GDM1 (cell line): ENCODE measurements at regions not wholly inside any gene's neighbourhood (a gene's known extent, or its start where the extent isn't known, plus 50 kb on each side); places are given as distances from the start of the nearest gene placed in this dataset.

Experiments used
- DNase-seq: peaks from one replicate; lab custom pipeline; 2025; lab: John Stamatoyannopoulos, UW

DNA sequence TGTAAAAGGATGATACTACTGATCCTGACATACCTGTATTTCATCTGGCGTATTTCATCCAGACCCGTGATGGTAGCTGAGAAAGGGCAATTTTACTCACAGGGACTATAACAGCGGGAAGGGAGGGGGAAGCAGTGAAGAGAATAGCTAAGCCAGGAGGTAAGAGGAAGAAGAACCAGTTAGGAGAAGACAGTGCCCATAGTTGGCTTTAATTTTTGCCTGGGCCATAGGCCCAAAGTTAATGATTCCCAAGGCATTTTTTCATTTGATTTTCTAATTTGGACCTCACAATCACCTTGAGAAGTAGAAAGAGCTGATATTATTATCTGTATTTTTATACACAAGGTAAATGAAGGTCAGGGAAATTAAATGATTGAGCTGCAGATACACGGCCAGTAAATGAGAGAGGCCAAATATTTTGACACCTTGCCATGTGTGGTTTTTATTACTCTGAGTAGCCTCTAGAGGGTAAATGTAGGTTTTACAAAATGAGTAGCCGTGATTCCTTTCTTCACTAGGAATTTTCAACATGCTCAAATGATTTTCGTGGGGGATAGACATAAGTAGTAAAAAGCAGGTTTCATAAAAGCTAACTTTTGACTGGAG is 382.2 kb downstream of the FUT8 start:
- no peak for DNase-seq

DNA sequence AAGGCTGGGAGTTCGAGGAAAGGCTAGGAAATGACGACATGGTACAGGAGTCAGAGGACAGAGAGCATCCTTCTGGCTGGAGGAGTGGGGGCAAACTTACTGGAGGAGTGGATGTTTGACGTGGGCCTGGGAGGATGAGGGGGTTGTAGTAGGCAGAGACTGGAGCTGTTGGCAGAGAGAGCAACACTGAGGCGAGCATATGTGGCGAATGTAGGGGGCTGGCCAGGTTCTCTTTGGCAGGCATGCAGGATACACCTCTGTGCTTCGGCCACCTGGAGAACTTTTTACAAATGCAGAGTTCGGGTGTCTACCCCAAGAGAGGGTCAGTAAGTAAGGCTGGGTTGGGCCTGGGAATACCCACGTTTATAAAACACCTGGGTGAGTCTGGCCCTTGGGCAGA is 385.7 kb downstream of the FUT8 start:
- no peak for DNase-seq

DNA sequence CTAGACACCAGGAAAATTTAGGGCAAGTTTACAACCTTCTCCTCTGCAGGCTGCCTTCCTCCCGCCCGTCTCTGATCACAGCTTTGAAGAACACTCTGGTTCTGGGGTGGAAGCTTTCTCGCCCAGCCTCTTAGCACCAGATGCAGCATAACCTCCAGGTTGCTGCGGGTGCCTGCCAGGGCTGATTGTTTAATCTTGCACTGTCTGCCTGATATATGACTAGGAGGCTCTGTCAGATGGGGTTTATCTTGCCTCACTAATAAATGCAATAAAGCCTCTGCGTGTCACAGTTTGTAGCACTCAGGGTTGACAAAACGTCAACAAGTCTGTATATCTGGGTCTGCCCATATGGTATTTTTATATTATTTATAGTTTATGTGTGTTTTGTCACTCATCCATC is 388.2 kb downstream of the FUT8 start:
- DNase-seq = no peak

DNA sequence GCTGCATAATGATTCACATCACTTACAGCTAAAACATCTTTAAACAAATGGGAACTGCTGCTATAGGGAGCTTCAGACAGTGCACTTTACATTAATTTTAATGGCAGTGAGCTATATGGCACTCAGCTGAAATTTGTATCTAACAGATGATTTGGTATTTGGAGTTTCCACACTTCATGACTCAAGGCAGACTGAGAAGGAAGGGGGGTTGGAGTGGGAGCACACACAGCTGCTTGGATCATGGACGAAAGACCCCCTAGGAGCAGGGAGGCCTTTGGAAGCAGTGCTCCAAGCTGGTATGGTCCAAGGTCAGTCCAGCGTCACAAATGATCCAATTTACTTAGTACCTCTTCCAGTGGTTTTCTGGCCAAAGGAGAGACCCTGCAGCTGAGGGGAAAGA is 389.7 kb downstream of the FUT8 start:
- no peak for DNase-seq

DNA sequence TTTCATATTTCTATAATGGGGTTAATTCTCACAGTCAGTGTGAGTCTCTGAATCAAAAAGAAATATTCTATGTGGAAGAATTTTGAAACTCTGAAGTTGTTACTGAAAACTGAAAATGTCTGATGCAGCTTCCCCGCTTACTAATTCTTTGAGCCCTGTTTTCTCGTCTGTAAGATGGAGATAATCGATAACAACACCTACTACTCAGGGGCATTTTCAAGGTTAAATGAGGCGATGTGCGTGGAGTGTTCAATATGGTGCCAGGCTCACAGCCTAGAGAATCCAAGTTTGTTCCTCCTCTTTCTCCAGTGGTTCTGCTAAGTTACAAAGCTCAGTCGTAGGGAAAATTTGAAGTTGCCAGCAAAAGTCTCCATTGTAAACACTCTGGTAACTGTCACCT is 391.4 kb downstream of the FUT8 start:
- DNase-seq = no peak

DNA sequence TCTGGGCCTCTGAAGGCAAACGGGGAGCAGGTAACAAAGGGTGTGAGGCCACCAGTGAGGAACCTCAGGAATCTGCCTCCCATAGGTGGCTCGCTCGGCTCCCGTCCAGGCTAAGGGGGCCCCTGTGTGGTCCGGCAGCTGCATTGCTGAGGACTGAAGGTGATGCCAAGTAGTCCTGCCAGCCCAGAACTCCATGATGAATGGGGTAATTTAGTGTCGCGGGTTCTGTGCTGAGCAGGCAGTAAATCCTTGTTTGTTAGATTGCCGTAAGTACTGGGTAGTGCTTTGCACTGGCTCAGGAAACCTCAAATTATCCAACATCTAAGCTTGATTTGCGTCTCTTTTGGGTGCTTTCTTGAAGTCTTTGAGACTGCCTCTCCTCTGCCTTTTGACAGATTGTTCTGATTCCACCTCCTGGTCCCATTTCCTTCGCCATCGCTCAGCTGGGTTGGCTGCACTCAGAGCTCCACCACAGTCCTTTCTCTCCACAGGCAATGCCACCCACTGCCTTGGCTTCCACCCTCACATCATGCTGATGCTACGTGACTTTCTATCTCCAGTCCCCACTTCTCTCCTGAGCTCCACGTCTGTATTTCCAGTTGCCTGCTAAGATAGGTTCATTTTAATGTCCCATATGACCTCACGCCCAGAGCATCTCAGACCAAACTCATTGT is 392.0 kb downstream of the FUT8 start:
- DNase-seq = no peak

DNA sequence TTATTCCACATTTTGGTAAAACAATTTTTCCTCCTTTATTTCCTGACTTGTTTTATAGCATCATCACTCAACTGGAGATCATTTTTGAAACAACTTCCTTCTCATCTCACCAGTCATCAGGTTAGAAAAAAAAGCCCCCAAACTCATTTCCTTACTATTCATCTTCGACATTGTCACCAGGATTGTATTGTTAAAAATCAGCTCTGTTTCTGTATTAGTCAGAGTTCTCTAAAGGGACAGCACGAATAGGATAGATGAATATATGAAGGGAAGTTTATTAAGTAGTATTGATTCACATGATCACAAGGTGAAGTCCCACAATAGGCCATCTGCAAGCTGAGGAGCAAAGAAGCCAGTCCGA is 392.6 kb downstream of the FUT8 start:
- no peak for DNase-seq

DNA sequence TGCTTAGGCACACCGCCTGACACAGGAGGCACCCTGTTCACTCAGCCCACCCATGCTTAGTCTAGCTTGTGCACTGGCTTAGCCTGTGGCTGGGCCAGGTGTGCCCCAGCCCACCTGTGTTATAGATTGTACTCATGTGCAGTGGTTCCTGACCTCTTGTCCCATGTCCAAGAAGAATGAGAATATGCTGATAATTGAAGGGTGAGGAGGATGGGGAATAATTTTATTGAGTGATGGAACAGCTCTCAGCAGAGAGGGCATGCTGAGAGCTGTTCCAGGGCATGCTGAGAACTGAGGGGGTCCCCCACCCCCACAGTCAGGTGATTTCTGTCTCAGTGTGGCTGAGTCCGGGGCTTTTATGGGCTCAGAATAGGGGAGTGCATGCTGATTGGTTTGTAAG is 395.9 kb downstream of the FUT8 start:
- DNase-seq = no peak

DNA sequence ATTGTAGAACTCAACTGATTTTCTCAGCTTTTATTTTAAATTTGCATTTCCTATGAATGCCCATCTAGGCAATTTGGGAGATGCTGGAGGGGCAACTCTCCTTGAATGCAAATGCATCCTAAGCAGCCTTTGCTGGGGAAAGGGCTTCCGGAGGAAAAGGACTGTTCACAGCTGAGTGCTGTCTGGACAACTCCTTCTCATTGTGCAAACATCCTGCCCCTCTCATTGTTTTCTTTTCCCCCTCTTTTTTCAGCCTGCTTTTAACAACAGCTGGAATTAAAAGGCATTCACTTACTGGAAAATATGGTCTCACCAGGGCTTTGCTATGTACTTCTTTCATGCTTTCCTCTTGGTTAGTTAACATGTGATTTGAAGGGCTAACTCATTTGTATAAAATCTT is 397.8 kb downstream of the FUT8 start:
- DNase-seq = no peak

DNA sequence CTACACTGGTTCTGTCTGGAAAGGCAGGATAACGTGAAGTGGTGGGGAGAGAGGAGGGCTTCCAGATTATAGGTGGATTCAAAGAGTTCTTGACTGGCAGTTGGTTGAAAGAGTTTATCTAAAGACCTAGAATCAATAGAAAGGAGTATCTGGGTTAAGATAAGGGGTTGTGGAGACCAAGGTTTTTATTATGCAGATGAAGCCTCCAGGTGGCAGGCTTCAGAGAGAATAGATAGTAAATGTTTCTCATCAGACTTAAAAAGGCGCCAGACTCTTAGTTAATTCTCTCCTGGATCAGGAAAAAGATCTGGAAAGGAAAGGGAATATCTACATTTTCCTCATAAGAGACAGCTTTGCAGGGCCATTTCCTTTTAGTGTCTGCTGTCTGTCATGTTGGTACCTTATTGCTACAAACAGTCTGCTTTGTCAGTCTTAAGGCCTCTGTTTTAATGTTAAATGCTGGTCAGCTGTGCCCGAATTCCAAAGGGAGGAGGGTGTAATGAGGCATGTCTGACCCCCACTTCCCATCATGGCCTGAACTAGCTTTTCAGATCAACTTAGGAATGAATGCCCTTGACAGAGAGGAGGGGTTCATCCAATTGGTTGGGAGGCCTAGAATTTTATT is 401.3 kb downstream of the FUT8 start:
- no peak for DNase-seq

DNA sequence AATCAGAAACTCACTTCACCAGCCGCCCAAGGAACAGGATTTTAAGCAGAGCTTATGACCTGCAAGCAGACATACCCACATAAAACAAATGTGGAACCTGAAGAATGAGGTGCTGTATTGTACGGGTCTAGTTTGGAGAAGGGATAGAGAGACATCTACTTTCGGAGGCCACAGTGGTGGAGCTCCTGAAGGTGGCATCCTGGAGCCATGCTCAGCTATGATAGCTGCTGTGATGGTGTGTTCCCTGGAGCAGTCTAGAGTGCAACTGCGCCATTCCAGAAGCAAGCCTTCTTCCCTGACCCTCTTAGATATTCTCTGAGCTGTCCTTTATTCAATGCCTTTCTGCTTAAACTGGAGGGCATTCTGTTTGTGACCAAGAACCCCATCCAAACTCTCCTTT is 402.6 kb downstream of the FUT8 start:
- no peak for DNase-seq

DNA sequence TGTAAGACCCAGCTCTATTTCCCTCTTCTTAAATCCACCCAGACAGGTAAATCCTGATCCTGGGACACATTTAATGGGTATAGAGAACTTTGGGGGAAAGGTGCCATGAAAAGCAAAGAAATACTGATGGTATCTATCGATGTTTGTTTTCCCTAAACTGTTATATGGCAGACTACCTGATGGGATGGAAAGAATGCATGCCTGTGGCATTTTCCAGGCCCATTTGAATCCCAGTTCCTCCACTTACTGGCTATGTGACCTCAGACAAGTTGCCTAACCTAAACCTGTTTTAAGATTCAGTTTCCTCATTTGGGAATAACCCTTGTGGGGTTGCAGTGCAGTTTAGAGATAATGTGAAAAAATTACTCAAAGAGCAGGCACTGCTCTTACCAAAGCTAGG is 404.5 kb downstream of the FUT8 start:
- no peak for DNase-seq

DNA sequence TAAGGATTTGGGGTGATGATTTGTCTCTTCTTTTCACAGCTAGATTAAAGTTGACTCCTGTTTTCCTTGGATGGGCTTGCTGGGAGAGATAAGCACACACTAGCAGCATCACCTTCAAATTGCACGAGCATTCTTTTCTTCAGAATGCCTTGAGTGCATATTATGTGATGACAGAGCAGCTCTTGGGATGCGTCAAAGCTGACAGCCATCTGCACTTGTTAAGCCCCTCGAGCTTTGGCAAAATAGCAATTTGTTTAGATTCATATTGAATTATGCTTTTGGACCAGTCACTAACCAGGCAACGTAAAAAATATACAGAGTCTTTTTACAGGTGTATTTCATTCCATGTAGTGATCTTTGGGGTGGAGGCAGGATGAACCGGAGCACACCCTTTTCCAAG is 407.0 kb downstream of the FUT8 start:
- no peak for DNase-seq

DNA sequence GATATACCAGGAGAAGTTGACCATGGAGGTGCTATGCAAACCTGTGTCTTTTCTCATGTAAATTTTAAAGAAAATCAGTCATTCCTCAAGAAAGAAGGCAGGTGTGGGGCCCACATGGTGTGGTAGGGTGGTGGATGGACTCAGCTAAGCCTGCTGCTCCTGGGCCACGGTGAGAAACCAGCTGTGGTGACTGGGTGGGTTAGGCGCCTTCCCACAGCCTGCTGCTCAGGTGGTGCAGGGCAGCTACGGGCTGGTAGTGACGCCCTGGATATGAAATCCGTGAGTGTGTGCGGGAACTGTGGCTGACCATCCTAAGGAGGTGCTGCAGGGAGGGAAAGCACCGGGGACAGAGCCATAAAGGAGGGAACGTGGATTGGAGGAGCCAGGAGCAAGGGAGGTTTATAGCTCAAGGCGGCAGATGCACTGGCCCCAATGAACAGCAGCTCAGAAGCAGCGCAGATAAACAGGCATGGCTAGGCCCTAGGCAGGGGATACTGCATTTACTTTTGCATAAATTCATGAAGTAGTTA is 408.8 kb downstream of the FUT8 start:
- no peak for DNase-seq

DNA sequence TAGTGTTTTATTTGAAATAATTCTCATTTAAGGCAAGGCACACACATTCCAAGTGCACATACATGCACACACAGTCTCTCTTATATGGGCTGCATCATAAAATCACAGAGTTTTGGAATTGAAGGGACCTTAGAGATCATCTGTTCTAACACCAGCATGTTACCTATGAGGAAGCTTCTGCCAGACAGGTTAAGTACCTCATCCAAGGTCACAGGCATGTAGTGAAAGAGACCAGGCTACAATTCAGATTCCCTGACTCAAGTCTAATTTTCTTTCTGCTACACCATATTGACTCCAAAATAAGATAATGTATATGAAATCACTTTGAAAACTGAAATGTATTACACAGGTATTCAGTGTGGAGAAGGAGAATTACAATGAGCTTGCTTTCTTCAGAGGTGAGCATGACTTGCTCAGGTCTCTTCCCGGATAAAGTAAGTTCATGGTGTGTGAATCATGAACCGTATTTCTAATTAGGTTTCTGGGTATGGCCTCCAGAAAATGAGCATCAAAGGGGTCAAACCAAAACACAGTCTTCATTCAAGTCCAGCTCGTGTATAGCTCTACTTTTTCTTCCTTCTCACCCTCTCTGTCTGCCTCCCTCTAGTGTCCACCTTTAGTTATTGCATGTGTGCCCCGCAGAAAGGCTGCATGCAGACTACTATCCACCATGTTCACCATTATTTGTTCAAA is 411.9 kb downstream of the FUT8 start:
- DNase-seq = peak; percentile 32

DNA sequence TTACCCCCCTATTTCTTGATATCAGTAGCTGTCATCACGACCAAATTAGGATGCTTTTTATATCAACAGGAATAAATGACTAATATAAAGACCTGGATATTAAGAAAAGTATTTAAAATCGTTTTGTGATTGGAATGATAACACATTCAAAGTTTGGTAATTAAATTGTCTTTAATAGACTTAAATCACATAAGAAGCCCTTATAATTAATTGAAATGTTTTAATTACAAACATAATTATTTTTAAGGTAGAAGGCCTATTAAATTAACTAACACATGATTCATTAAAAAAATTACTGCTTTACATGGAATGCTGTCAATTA is 412.4 kb downstream of the FUT8 start:
- DNase-seq = no peak

DNA sequence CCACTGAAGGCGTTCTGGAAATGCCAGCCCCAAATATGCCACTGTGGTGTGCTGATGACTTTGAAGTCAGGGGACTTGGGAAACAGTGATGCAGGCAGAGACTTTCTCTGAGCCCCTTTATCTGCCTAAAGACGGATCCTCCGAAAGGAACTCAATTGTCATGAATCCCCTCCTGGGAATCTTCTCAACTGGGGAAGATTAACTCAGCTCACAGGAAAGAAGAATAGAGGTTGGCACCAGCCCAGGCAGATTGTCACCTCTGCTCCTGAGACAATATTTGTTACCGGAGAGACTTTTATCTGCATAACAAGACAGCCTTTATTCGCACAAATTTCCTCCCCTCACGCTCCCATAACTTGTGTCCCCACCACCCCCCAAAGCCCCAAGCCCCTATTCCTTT is 414.4 kb downstream of the FUT8 start:
- no peak for DNase-seq

DNA sequence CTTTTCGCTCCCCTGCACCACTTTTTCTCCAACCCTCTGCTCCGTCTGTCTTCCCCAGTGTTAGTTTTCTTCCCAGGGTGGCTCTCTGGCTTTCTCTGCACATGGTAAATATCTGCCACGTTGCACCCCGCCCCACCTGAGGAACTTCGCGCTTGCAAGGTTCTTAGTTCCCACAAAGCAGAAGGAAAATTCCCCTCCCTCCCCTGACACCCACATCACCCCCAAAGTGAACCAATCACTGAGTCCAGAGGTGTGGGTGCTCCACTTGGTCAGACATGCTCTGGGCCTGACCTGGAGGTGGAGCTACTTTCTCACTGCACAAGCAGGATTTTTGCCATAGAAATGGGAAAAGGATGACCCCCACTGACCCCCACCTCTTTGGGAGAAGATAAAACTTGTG is 415.0 kb downstream of the FUT8 start:
- no peak for DNase-seq

DNA sequence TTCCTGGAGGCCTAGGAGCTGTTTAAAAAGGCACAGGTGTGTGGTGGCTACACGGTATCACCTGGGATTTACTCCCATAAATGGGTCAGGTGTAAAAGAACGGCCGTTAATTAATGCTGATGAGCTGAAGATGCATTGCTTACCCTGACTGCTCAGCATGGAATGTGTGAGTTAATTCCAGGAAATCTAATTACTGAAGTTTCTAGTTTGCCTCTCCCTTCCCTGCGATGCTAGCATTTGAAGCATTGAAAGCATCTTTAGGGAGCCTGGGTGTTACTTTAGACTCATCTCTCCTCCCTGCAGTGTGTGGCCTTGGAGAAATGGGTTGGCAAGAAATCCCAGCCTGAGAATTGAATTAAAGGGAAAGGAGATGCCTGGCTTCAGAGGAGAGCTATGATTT is 415.9 kb downstream of the FUT8 start:
- DNase-seq = no peak

DNA sequence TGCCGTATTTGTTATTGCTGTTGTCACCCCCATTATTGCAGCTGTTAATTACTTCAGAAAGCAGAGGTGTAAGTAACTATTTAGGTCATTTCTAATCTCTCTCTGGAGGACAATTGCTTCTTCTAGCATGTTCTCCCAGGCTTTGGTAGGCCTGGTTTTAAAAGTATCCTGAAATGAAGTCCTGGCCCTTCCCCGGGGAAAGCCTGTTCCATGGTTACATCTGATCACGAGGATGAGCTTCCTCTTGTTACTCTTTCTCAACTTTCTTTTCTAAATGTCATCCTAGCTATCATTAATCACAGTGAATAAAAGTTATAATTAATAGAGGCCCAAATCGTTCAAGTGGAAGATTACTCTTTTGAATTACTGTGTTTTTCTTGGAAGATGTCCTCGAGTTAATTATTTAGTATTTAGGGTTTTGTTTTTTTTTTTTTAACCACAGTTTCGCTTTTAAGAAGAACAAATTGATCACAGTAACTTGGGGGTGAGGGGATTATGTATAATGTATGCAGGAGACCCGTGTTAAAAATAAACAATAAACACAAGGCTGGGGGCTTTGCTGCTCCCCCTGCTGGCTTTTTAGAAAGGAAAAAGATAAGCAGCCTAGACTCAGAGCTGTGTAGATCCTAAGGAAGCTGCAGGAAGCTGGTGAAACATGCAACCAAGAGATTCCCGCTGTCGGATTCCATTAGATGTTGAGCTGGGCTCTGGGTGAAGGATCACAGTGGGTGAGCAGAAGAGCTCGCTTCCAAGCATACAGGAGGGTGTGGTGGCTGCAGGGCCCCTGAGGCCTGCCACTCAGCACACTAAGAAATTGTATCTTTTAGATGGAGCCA is 420.1 kb downstream of the FUT8 start:
- no peak for DNase-seq

DNA sequence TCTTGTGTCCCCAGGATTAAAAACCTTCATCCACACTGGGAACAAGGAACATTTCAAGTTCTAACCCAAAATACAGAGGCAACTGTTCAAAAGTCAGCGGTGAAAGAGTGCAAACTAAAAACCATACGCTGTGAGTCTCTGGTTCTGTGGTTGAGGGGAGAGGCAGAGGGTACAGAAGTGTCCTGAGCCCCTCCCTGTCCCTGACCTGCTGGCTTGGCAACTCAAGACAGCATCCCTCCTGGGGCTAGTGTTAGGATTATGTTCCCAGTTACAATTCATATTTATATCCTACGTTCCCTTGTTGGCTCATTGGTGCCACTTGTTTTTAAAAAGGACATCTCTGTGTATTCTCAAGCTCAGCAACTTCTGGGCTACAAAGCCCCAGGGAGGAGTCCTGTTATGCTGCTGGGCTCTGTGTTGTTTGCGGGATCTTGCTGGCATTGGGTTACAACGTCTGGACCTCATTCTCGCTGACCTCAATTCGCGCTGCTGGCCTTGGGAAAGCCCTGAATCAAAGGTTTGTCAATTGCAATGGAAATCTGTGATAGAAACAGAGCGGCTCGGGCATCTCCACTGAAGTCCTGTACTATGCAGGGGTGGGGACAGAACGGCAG is 420.8 kb downstream of the FUT8 start:
- DNase-seq = no peak

DNA sequence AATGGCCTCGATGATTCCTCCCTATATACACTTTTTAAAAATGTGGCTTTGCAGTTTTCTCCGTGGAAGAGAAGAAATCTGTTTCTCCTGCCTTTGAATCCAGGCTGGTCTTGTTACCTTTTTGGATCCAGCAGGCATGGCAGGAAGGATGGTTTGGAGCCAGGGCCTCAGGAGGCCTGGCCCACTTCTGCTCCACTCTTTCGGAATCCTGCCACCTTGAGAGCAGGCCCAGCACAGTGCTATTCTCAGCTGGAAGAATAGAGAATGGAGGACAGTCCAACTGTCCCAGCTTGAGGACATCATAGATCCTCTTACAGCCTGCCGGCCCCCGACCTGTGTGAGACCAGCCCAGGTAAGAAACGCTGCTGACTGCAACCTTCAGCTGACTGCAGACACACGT is 421.5 kb downstream of the FUT8 start:
- DNase-seq = no peak
